ENCODE measurements at regions not wholly inside any gene's neighbourhood (a gene's known extent, or its start where the extent isn't known, plus 50 kb on each side); places are given as distances from the start of the nearest gene placed in this dataset.

DNA sequence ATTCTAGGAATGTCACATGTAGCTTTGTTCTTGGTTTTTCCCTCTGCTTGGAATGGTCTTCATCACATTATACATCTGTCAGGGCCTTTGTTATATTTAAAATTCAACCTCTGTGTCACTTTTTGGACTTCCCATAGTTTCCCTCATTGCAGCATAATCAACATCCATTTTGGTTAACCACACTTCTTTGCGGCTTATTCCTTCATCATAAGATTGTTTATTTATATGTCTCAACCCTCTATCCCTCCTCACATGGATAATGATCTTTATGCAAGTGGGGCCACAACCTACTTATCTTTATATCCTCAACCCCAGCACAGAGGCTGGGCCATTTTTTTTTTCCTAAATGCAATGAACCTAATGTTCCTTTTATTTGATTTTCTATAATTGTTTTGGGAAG lies 260.0 kb upstream of the THBS1 start:
- TF ChIP-seq POLR2A (IDR thresholded peaks at IDR 0.05) = no peak
- TF ChIP-seq, protein P1, sequence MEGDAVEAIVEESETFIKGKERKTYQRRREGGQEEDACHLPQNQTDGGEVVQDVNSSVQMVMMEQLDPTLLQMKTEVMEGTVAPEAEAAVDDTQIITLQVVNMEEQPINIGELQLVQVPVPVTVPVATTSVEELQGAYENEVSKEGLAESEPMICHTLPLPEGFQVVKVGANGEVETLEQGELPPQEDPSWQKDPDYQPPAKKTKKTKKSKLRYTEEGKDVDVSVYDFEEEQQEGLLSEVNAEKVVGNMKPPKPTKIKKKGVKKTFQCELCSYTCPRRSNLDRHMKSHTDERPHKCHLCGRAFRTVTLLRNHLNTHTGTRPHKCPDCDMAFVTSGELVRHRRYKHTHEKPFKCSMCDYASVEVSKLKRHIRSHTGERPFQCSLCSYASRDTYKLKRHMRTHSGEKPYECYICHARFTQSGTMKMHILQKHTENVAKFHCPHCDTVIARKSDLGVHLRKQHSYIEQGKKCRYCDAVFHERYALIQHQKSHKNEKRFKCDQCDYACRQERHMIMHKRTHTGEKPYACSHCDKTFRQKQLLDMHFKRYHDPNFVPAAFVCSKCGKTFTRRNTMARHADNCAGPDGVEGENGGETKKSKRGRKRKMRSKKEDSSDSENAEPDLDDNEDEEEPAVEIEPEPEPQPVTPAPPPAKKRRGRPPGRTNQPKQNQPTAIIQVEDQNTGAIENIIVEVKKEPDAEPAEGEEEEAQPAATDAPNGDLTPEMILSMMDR (IDR thresholded peaks at IDR 0.05) = no peak

Measured in transverse colon (tissue), 3 donors.